ENCODE measurements at regions not wholly inside any gene's neighbourhood (a gene's known extent, or its start where the extent isn't known, plus 50 kb on each side); places are given as distances from the start of the nearest gene placed in this dataset.
"Not testable (repeated sequence)": the region's sequence is repeated elsewhere in the genome, so short reads cannot be mapped to it uniquely, and the experiment has no call there.

DNA sequence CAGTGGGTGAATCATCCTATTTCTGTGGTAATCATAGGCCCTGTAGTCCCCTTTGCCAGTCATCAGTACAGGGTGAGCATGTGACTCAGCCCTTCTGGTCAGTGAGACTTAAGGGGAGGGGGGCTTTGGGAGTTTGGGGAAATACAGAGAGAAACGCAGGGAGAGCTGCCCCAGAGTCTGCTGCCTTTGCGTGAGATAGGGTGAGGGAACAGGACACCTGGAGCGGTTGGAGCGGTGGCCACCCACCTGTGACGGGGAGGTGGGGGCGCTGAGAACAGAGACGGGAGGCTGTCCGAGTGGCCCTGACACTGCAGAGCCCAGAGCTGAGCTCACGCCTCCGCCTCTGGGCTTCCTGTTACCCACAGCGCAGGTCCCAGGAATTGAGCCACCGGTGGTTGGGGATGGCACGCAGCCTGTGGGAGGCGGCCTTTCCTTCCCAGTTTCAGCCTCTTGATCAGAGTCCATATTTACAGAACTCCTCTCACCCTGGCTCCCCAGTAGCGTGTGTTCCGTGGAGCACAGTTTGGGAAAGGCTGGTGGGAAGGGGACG is 92.0 kb upstream of the ERCC6L2 start:
- Histone ChIP-seq H3K4me3 (no peak overlapping the region), H3K27me3 (no peaks in the 10 kb centered on the region), H3K9me2 (replicated peaks; ENCODE audit: insufficient read depth) (no peaks in the 10 kb centered on the region), H3K36me3 (replicated peaks; ENCODE audit: insufficient read depth, low read depth) (no peaks in the 10 kb centered on the region), H2AFZ (no peak overlapping the region), H3K9me3 (ENCODE audit: low read depth) (no peaks in the 10 kb centered on the region), H4K20me1 (ENCODE audit: insufficient read depth, poor library complexity, severe bottlenecking) (no peaks in the 10 kb centered on the region), H3K27ac (no peak overlapping the region), H3K79me2 (no peaks in the 10 kb centered on the region), H3K4me1 (ENCODE audit: insufficient read depth) (peaks cover 8% of the 10 kb centered on the region), H3K4me2 (no peak overlapping the region)
- DNase-seq (ENCODE audit: low spot score): no peak
- TF ChIP-seq EZH2phosphoT487 (IDR thresholded peaks at IDR 0.05; ENCODE audit: low read depth, severe bottlenecking, unreplicated experiment) (no peak), EZH2 (IDR thresholded peaks at IDR 0.05; ENCODE audit: borderline replicate concordance) (no peak), CTCF (IDR thresholded peaks at IDR 0.05; ENCODE audit: poor library complexity) (no peak)
- 91% methylated on average over 14 of the region's 17 CpGs for WGBS (ENCODE audit: low lambda C conversion rate, missing lambda C conversion rate)

- H3K79me2 ChIP-seq: no peaks in the 10 kb centered on the region
- no peaks in the 10 kb centered on the region for H3K9me2 ChIP-seq (replicated peaks; ENCODE audit: insufficient read depth)
- no peaks in the 10 kb centered on the region for H3K36me3 ChIP-seq (replicated peaks; ENCODE audit: insufficient read depth, low read depth)
- no peaks in the 10 kb centered on the region for H3K27me3 ChIP-seq
- no peak overlapping the region for H3K4me2 ChIP-seq
- H4K20me1 ChIP-seq (ENCODE audit: insufficient read depth, poor library complexity, severe bottlenecking): no peaks in the 10 kb centered on the region
- 96% methylated on average over 6 of the region's 6 CpGs for WGBS (ENCODE audit: low lambda C conversion rate, missing lambda C conversion rate)
- TF ChIP-seq EZH2phosphoT487 (IDR thresholded peaks at IDR 0.05; ENCODE audit: low read depth, severe bottlenecking, unreplicated experiment): no peak
- TF ChIP-seq EZH2 (IDR thresholded peaks at IDR 0.05; ENCODE audit: borderline replicate concordance): no peak
- TF ChIP-seq CTCF (IDR thresholded peaks at IDR 0.05; ENCODE audit: poor library complexity): no peak
- no peak for DNase-seq (ENCODE audit: low spot score)
- H3K4me1 ChIP-seq (ENCODE audit: insufficient read depth): peaks cover 8% of the 10 kb centered on the region
- H3K9me3 ChIP-seq (ENCODE audit: low read depth): no peaks in the 10 kb centered on the region
- no peak overlapping the region for H2AFZ ChIP-seq
- H3K27ac ChIP-seq: no peak overlapping the region
- no peak overlapping the region for H3K4me3 ChIP-seq
Observed at GRCh38 chr9:95780751-95781150, 94.7 kb upstream of the ERCC6L2 start.

GRCh38 chr9:95780121-95780520 is 95.4 kb upstream of the ERCC6L2 start:
- Histone ChIP-seq H3K9me2 (replicated peaks; ENCODE audit: insufficient read depth) (no peaks in the 10 kb centered on the region), H3K4me2 (no peak overlapping the region), H3K36me3 (replicated peaks; ENCODE audit: insufficient read depth, low read depth) (no peaks in the 10 kb centered on the region), H2AFZ (no peak overlapping the region), H3K9me3 (ENCODE audit: low read depth) (no peaks in the 10 kb centered on the region), H3K79me2 (no peaks in the 10 kb centered on the region), H3K27ac (no peak overlapping the region), H3K4me3 (no peak overlapping the region), H3K27me3 (no peaks in the 10 kb centered on the region), H3K4me1 (ENCODE audit: insufficient read depth) (peaks cover 8% of the 10 kb centered on the region), H4K20me1 (ENCODE audit: insufficient read depth, poor library complexity, severe bottlenecking) (no peaks in the 10 kb centered on the region)
- TF ChIP-seq EZH2phosphoT487 (IDR thresholded peaks at IDR 0.05; ENCODE audit: low read depth, severe bottlenecking, unreplicated experiment) (no peak), CTCF (IDR thresholded peaks at IDR 0.05; ENCODE audit: poor library complexity) (no peak), EZH2 (IDR thresholded peaks at IDR 0.05; ENCODE audit: borderline replicate concordance) (no peak)
- no peak for DNase-seq (ENCODE audit: low spot score)
- WGBS (ENCODE audit: low lambda C conversion rate, missing lambda C conversion rate): 92% methylated on average over 3 of the region's 3 CpGs

- H4K20me1 ChIP-seq (ENCODE audit: insufficient read depth, poor library complexity, severe bottlenecking); H3K27me3 ChIP-seq; H2AFZ ChIP-seq; H3K9me2 ChIP-seq (replicated peaks; ENCODE audit: insufficient read depth); H3K4me3 ChIP-seq; H3K36me3 ChIP-seq (replicated peaks; ENCODE audit: insufficient read depth, low read depth); DNase-seq (ENCODE audit: low spot score); H3K4me1 ChIP-seq (ENCODE audit: insufficient read depth); H3K9me3 ChIP-seq (ENCODE audit: low read depth); H3K79me2 ChIP-seq; H3K4me2 ChIP-seq: not testable (repeated sequence)
- peak overlapping the region; percentile 33 for H3K27ac ChIP-seq
- WGBS (ENCODE audit: low lambda C conversion rate, missing lambda C conversion rate): 94% methylated on average over 7 of the region's 7 CpGs
Observed at GRCh38 chr9:95779597-95779996, 95.9 kb upstream of the ERCC6L2 start.
